GM12875 (cell line): ENCODE measurements at regions not wholly inside any gene's neighbourhood (a gene's known extent, or its start where the extent isn't known, plus 50 kb on each side); places are given as distances from the start of the nearest gene placed in this dataset.

ENCODE experiments used
- H3K4me3 ChIP-seq: one replicate; pipeline ENCODE4 v1.5.1; 2011; ENCODE audit warnings: low read depth, low read length, control low read depth
- TF ChIP-seq, protein P1 (sequence below): IDR thresholded peaks from 2 replicates; pipeline ENCODE4 v1.5.1; 2011; ENCODE audit warnings: low read depth, mild to moderate bottlenecking, control low read depth, inconsistent platforms, low read length, moderate library complexity, borderline replicate concordance; ENCODE audit not compliant: insufficient read depth

DNA sequence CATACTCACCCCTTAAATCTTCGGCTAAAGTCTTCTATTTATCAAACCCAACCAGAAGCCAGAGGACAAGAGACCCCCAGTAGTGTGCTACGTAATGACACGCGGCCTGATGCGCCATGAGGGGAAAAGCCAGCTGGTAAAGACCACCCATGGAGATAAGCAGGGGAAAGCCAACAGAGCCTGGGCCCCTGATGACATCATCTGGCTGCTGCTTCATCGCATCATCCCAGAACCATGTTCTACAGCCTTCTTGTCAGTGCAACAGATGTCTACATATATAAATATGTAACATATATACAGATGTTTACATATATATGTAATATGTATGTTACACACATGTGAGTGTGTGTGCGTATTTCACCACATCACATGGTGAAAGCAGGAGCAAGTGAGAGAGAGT is 81.7 kb upstream of the VANGL1 start:
- TF ChIP-seq, protein P1, sequence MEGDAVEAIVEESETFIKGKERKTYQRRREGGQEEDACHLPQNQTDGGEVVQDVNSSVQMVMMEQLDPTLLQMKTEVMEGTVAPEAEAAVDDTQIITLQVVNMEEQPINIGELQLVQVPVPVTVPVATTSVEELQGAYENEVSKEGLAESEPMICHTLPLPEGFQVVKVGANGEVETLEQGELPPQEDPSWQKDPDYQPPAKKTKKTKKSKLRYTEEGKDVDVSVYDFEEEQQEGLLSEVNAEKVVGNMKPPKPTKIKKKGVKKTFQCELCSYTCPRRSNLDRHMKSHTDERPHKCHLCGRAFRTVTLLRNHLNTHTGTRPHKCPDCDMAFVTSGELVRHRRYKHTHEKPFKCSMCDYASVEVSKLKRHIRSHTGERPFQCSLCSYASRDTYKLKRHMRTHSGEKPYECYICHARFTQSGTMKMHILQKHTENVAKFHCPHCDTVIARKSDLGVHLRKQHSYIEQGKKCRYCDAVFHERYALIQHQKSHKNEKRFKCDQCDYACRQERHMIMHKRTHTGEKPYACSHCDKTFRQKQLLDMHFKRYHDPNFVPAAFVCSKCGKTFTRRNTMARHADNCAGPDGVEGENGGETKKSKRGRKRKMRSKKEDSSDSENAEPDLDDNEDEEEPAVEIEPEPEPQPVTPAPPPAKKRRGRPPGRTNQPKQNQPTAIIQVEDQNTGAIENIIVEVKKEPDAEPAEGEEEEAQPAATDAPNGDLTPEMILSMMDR = no peak
- no peak overlapping the region for H3K4me3 ChIP-seq

DNA sequence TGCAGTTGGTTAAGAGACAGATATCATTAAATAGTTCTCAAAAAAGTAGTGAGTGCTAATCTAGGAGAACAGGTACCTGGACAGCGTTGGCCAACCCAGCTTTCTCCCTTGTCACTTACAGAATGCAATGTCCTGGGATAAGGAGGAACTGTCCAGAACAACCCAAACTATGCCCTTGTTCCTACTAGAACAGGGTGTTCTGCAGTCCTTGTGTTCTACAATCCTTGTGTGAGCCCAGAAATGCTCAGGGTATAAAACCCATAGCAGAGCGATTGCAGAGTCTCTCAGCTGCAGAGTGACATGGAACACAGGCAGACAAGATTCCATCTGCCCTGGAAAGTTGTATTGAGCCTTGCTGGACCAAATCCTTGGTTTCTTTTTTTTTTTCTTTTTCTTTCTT is 83.5 kb upstream of the VANGL1 start:
- no peak overlapping the region for H3K4me3 ChIP-seq
- TF ChIP-seq, protein P1 = no peak

DNA sequence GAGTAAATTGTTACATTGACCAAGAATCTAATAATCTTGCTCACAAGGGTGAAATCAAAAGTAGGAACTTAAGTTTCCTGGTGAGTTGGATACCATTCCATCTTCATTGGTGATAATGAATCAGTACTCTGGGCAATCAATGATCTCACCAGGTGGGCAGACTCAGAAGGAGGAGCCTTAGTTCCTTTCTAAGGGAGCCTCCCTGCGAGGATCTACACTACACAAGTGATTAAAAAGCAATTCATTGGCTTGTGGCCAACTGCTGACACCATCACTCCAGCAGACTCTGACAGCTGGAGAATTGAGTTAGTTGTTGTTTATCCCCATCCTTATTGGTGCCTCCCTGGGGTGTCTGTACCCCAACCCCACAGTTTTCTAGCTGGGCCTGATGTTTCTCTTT is 84.1 kb upstream of the VANGL1 start:
- TF ChIP-seq, protein P1 = no peak
- H3K4me3 ChIP-seq = no peak overlapping the region

DNA sequence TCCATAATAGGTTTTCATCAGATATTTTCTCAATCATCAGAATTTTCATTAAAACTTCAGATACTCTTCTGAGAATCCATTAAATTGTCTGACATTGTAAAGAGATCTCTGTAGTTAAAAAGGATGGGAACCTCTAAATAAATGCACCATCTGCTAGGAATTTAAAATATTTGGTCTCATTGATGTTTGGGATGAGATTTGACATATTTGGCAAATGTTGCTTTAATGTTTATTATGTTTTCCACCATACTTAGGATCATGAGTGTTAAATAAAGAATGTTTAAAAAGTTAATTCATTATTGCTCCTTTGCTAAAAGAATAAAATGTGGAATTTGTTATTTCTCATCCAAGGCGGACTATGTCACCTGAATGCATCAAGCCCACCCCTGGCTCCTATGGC is 85.5 kb upstream of the VANGL1 start:
- no peak overlapping the region for H3K4me3 ChIP-seq
- TF ChIP-seq, protein P1 = no peak

DNA sequence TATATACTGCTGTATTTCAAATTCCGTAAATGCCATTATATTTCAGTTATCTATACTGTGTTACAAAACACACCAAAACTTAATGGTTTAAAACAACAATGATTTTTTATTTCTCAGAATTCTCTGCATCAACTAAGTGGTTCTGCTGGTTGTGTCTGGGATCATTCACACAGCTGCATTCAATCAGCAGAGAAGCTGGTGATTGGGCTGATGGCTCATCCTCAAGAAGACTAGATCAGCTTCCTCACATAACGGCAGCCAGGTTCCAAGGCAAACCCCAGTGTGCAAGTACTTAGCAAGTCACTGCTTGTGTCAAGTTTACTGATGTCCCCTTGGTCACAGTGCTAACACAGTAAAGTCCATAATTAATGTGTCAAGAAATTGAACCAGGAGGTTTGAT is 86.3 kb upstream of the VANGL1 start:
- TF ChIP-seq, protein P1 = no peak
- no peak overlapping the region for H3K4me3 ChIP-seq

DNA sequence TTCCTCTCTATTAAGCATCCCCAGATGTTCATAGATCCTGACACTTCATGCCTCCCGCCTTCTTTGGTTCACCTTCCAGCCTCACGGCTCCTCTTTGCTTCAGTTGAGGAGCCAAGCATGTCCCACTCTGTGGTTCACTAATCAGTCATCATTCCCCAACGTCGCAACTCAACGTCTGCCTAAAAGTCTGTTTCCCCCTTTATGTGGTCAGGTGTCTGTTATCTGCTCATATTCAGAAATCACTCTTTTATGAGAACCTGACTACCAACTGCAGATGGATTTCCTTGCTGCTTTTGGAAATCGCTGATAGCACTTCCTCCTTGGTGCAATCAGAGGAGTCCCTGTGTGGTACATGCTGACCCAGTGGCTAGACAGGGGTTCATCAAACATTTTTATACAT is 94.1 kb upstream of the VANGL1 start:
- TF ChIP-seq, protein P1 = no peak
- no peak overlapping the region for H3K4me3 ChIP-seq

DNA sequence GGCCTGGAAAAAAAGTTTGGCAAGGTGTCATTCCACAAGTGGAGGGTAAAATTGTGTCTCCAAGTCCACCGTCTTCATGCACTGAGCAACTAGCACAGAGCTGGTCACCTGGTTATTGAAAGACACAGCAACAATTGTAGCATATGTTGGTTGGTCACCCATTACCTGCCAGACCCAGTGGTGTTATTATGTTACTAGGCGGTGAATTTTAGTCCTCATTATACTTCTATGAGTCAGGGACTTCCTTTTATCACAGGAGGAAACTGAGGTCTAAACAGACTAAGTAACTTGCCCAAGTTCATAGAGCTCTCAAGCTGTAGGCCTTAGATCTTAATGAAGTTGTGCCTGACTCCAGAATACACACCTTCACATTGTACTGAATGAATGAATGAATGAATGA is 94.9 kb upstream of the VANGL1 start:
- H3K4me3 ChIP-seq = no peak overlapping the region

More for the DNA sequence above, 94.9 kb upstream of the VANGL1 start:
- TF ChIP-seq, protein P1 = no peak
